ENCODE measurements at regions not wholly inside any gene's neighbourhood (a gene's known extent, or its start where the extent isn't known, plus 50 kb on each side); places are given as distances from the start of the nearest gene placed in this dataset.

GRCh38 chr10:37704566-37704965 lies 152.8 kb downstream of the ZNF248 start:
- no peak for TF ChIP-seq CTCF (IDR thresholded peaks at IDR 0.05)
- no peak for TF ChIP-seq POLR2A (IDR thresholded peaks at IDR 0.05)
- TF ChIP-seq POLR2AphosphoS5 (IDR thresholded peaks at IDR 0.05) = no peak
- no peak for TF ChIP-seq EP300 (IDR thresholded peaks at IDR 0.05)
